ENCODE measurements at regions not wholly inside any gene's neighbourhood (a gene's known extent, or its start where the extent isn't known, plus 50 kb on each side); places are given as distances from the start of the nearest gene placed in this dataset.
"Not testable (repeated sequence)": the region's sequence is repeated elsewhere in the genome, so short reads cannot be mapped to it uniquely, and the experiment has no call there.

DNA sequence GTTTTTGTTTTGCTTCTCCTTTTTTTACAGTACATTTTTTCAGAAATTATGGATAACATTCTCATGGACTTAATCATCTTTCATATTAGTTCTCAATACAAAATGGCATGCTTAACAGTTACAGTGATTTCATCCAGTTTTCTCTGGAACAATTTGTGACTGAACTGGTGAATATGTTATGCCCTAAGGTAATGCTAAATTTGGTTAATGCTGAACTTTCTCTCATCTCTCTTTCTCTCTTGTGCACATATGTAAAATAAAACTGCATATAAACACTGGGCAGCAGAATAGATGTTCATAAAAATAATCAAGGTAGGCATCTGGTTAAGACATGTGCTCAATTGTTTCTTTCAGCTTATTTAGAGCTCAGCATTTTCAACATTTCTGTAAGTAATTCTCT lies 196.3 kb upstream of the TMEFF2 start:
- intact Hi-C loops (cut with micrococcal nuclease) = no loop called here
- Mint-ChIP-seq H3K4me3 (ENCODE audit: low read depth) (no peak overlapping the region), H3K4me1 (ENCODE audit: low read depth) (no peaks in the 10 kb centered on the region), H3K36me3 (ENCODE audit: low read depth) (no peaks in the 10 kb centered on the region), H3K27me3 (ENCODE audit: low read depth) (no peaks in the 10 kb centered on the region), H3K9me3 (no peaks in the 10 kb centered on the region), H3K27ac (no peak overlapping the region)
- no peak for DNase-seq (ENCODE audit: low spot score)

DNA sequence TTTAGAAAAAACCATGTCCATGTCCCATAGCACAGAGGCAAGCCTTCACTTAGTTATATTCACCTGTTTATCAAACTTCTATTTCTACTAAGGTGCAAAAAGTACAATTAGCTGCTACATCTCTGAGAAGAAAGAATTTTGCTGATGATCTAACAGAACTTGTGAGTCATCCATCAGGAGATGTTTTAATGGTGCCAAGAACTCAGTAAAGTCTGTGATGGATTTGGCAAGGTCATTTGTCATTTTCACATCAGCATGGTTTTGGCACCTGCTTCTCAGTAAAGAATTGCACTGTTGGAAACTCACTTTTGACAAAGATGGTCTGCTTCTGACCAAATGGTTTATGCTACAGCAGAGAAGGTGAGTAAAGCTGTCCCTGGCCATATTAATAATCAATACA lies 195.7 kb upstream of the TMEFF2 start:
- no peaks in the 10 kb centered on the region for H3K36me3 Mint-ChIP-seq (ENCODE audit: low read depth)
- DNase-seq (ENCODE audit: low spot score) = no peak
- no peak overlapping the region for H3K4me3 Mint-ChIP-seq (ENCODE audit: low read depth)
- no peaks in the 10 kb centered on the region for H3K27me3 Mint-ChIP-seq (ENCODE audit: low read depth)
- H3K4me1 Mint-ChIP-seq (ENCODE audit: low read depth) = no peaks in the 10 kb centered on the region
- intact Hi-C loops (cut with micrococcal nuclease) = no loop called here
- no peaks in the 10 kb centered on the region for H3K9me3 Mint-ChIP-seq
- no peak overlapping the region for H3K27ac Mint-ChIP-seq

DNA sequence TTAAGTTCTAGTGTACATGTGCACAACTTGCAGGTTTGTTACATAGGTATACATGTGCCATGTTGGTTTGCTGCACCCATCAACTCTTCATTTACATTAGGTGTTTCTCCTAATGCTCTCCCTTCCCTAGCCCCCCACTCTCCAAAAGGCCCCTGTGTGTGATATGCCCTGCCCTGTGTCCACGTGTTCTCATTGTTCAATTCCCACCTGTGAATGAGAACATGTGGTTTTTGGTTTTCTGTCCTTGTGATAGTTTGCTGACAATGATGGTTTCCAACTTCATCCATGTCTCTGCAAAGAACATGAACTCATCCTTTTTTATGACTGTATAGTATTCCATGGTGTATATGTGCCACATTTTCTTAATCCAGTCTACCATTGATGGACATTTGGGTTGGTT lies 189.5 kb upstream of the TMEFF2 start:
- H3K4me3 Mint-ChIP-seq (ENCODE audit: low read depth); DNase-seq (ENCODE audit: low spot score); H3K9me3 Mint-ChIP-seq; H3K27me3 Mint-ChIP-seq (ENCODE audit: low read depth); H3K4me1 Mint-ChIP-seq (ENCODE audit: low read depth); H3K27ac Mint-ChIP-seq; intact Hi-C loops (cut with micrococcal nuclease); H3K36me3 Mint-ChIP-seq (ENCODE audit: low read depth): not testable (repeated sequence)

DNA sequence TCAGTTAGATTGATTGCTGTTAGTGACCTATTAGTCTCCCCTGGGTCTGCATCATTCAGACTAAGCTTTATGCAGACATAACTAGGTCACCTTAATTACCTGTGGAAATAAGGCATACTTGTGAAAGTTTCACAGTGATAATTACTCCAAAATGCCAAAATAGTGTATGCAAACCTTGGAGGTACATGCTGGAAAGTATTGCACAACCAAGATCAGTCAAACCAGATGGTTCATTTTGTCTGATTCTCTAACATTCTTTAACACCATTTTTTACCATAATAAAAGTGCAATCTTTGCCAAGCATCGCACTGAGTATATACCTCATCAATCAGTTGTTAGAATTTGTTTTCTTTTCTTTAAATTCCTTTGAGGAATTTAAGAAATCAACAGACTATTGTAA lies 186.3 kb upstream of the TMEFF2 start:
- H3K36me3 Mint-ChIP-seq (ENCODE audit: low read depth) = no peaks in the 10 kb centered on the region
- no peaks in the 10 kb centered on the region for H3K9me3 Mint-ChIP-seq
- intact Hi-C loops (cut with micrococcal nuclease) = no loop called here
- no peak overlapping the region for H3K4me3 Mint-ChIP-seq (ENCODE audit: low read depth)
- H3K27ac Mint-ChIP-seq = no peak overlapping the region
- DNase-seq (ENCODE audit: low spot score) = no peak
- no peaks in the 10 kb centered on the region for H3K27me3 Mint-ChIP-seq (ENCODE audit: low read depth)
- H3K4me1 Mint-ChIP-seq (ENCODE audit: low read depth) = no peaks in the 10 kb centered on the region

DNA sequence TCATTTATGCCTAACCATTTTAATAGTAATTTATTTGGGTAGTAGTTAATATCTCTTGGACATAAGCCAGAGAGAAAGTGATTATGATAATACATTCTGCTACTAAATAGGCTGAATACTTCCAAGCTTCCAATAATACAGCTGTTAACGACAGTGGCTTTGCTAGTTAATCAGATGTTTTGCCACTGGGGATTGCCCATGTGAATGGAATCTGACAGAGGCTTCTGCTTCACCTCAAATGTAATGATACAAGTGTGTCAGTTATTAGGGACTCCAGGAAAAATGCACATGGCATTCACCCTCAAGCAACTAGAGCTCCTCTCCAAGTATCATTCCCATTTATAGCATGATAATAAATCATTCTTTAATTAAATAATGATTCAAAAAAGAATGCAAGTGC lies 185.0 kb upstream of the TMEFF2 start:
- Mint-ChIP-seq H3K9me3 (no peaks in the 10 kb centered on the region), H3K4me3 (ENCODE audit: low read depth) (no peak overlapping the region), H3K36me3 (ENCODE audit: low read depth) (no peaks in the 10 kb centered on the region), H3K4me1 (ENCODE audit: low read depth) (no peaks in the 10 kb centered on the region), H3K27me3 (ENCODE audit: low read depth) (no peaks in the 10 kb centered on the region), H3K27ac (no peak overlapping the region)
- no peak for DNase-seq (ENCODE audit: low spot score)
- intact Hi-C loops (cut with micrococcal nuclease) = no loop called here

DNA sequence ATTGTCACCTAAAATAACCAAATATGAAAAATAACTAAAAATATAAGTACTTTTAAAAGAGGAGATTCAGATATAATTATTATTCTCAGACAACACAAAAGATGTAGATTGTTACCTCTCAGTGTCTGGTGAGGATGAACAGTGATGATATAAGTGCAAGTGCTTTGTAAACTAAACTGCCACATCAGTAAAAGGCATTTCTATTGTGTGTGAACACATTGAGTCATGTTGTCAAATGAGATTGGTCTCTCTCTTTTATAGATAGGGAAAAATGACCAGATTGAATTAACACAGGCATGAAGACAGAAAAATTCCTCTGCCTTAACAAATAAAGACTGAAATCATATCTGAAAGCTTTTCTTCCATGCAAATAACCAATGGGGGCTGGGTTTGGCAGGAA lies 182.4 kb upstream of the TMEFF2 start:
- DNase-seq (ENCODE audit: low spot score) = no peak
- Mint-ChIP-seq H3K9me3 (no peaks in the 10 kb centered on the region), H3K27ac (no peak overlapping the region), H3K36me3 (ENCODE audit: low read depth) (no peaks in the 10 kb centered on the region), H3K27me3 (ENCODE audit: low read depth) (no peaks in the 10 kb centered on the region), H3K4me3 (ENCODE audit: low read depth) (no peak overlapping the region), H3K4me1 (ENCODE audit: low read depth) (no peaks in the 10 kb centered on the region)
- intact Hi-C loops (cut with micrococcal nuclease) = no loop called here

DNA sequence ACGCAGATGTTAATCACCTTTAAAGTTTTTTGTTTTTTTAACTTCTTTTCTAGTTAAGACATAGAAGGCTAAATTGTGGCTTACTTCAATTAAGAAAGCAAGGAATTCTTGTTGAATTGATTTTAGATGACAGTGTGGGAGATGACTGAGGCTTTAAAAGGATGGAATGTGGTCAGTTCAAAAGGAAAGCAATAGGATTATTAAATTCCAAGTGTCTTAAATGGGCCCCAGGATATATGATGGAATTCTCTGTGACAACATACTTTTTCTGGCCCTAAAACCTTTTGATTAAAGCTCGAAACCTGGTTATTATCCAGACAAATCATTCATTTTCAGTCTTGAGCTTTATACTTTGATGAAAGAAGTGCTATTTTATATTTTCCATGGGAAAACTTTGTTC lies 179.0 kb upstream of the TMEFF2 start:
- H3K27me3 Mint-ChIP-seq (ENCODE audit: low read depth) = no peaks in the 10 kb centered on the region
- no peaks in the 10 kb centered on the region for H3K9me3 Mint-ChIP-seq
- intact Hi-C loops (cut with micrococcal nuclease) = no loop called here
- no peak overlapping the region for H3K4me3 Mint-ChIP-seq (ENCODE audit: low read depth)
- no peak for DNase-seq (ENCODE audit: low spot score)
- H3K36me3 Mint-ChIP-seq (ENCODE audit: low read depth) = no peaks in the 10 kb centered on the region
- H3K4me1 Mint-ChIP-seq (ENCODE audit: low read depth) = no peaks in the 10 kb centered on the region
- H3K27ac Mint-ChIP-seq = no peak overlapping the region

DNA sequence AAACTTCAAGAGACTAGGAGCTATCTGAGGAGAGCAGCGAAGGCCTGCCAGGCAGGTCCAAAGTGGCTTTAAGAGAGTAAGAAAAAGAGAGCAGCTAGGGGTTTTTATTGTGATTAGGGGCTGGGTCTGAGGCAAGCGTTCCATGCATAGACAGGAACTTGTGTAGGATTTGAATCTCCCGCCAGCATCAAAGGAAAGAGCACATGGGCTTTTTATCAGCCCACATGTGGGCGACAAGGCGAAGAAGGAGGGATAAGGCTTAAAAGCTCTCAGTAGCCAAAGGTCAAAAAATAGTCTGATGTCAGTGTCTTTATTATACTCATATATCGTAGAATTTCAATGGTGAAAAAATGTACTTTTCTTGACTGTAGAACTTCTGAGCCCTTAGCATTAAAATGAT lies 178.5 kb upstream of the TMEFF2 start:
- no peaks in the 10 kb centered on the region for H3K27me3 Mint-ChIP-seq (ENCODE audit: low read depth)
- no peaks in the 10 kb centered on the region for H3K9me3 Mint-ChIP-seq
- no peaks in the 10 kb centered on the region for H3K36me3 Mint-ChIP-seq (ENCODE audit: low read depth)
- no peak overlapping the region for H3K27ac Mint-ChIP-seq
- intact Hi-C loops (cut with micrococcal nuclease) = no loop called here
- H3K4me3 Mint-ChIP-seq (ENCODE audit: low read depth) = no peak overlapping the region
- no peaks in the 10 kb centered on the region for H3K4me1 Mint-ChIP-seq (ENCODE audit: low read depth)
- no peak for DNase-seq (ENCODE audit: low spot score)

DNA sequence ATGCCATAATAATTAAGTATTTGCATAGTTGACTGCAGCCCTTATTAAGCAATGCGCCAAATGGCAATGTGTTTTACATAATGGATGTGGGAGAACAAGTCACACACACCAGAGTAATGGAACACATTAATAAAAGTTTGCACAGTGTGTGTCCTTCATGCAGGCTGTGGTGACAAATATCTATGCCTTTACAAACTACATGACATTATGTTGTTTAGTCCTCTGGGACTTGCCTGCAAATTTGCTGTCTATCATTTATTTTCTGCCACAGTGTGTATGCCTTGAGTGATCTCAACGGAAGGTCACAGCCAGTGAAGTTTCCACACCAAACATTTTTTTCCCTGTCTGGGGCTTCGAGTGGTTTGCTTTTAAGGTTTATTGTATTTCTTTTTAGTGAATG lies 175.2 kb upstream of the TMEFF2 start:
- H3K4me1 Mint-ChIP-seq (ENCODE audit: low read depth) = no peaks in the 10 kb centered on the region
- H3K36me3 Mint-ChIP-seq (ENCODE audit: low read depth) = no peaks in the 10 kb centered on the region
- H3K27ac Mint-ChIP-seq = no peak overlapping the region
- no peaks in the 10 kb centered on the region for H3K27me3 Mint-ChIP-seq (ENCODE audit: low read depth)
- H3K4me3 Mint-ChIP-seq (ENCODE audit: low read depth) = no peak overlapping the region
- intact Hi-C loops (cut with micrococcal nuclease) = no loop called here
- H3K9me3 Mint-ChIP-seq = no peaks in the 10 kb centered on the region
- no peak for DNase-seq (ENCODE audit: low spot score)

DNA sequence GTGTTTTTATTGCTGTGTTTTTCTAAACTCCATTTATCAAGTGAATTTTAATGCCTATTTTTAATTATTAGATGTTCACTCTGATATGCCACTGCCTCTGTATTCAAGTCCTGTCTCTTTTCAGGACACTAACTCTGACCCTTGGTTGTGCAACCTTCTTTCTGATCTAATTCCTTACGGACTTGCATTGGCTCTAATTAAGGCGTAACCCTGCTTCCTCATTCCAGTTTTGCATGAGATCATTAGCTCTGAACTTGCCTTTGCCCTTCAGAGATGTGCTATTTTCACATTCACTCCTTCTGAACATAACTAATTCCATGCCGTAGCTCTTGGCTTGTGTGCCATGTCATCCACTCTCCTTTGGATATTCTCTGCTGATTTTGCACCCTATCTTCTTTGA lies 162.5 kb upstream of the TMEFF2 start:
- no peaks in the 10 kb centered on the region for H3K9me3 Mint-ChIP-seq
- no peaks in the 10 kb centered on the region for H3K27me3 Mint-ChIP-seq (ENCODE audit: low read depth)
- no peaks in the 10 kb centered on the region for H3K4me1 Mint-ChIP-seq (ENCODE audit: low read depth)
- no peak overlapping the region for H3K27ac Mint-ChIP-seq
- H3K4me3 Mint-ChIP-seq (ENCODE audit: low read depth) = no peak overlapping the region
- no peak for DNase-seq (ENCODE audit: low spot score)
- intact Hi-C loops (cut with micrococcal nuclease) = no loop called here
- H3K36me3 Mint-ChIP-seq (ENCODE audit: low read depth) = no peaks in the 10 kb centered on the region

DNA sequence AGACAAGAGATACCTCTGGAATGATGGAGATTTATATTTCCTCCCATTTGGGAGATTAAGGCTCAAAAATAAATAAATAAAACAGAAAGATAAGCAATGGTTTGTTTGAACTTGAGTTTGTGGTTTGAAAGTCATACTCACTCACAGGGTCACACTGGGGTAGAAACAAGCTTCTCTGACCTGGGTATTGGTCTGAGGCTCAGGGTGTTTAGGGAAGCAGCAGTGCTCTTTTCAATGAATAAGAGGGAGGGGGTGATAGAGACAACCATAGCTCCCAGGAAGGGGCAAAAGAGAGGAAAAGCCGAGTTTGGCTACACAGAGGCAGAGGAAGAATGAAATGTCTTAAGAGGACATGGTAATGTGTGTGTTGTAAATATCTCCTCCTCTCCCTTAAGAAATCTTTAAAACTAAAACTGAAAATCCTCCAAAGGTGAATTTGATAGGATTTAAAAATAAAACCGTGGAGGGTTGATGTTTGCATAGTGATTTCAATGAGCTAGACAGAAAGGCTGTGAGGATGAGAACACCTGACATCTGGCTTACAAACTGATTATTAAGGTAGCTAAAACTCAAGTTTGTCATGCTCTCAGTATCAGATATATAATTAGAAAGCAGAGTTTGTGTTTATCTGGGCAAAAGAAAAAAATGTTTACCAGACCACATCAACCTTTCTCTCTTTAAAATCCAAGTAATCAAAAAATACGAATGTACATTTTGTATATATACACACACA lies 159.9 kb upstream of the TMEFF2 start:
- no peaks in the 10 kb centered on the region for H3K36me3 Mint-ChIP-seq (ENCODE audit: low read depth)
- H3K27ac Mint-ChIP-seq = no peak overlapping the region
- intact Hi-C loops (cut with micrococcal nuclease) = no loop called here
- no peak overlapping the region for H3K4me3 Mint-ChIP-seq (ENCODE audit: low read depth)
- DNase-seq (ENCODE audit: low spot score) = no peak
- H3K9me3 Mint-ChIP-seq = no peaks in the 10 kb centered on the region
- H3K27me3 Mint-ChIP-seq (ENCODE audit: low read depth) = no peaks in the 10 kb centered on the region
- H3K4me1 Mint-ChIP-seq (ENCODE audit: low read depth) = no peaks in the 10 kb centered on the region

DNA sequence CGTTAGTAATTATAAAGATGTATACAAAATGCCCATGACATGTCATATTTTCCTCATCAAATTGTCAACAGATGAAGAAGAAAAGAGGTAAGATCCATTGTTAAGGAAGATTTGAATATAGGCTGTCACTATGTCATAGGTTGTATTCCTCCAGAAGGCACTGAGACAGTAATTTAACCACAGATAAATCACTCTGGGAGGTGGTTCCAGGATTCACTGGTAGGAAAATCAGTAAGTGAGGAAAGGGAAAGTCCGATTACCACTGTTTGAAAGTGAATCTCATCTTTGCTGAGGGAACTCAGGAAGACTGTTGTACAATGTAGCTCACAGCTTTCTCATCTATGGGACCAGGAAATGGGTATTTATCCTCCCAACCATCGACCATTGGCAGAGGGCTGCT lies 152.8 kb upstream of the TMEFF2 start:
- Mint-ChIP-seq H3K4me1 (ENCODE audit: low read depth) (no peaks in the 10 kb centered on the region), H3K36me3 (ENCODE audit: low read depth) (no peaks in the 10 kb centered on the region), H3K9me3 (no peaks in the 10 kb centered on the region), H3K4me3 (ENCODE audit: low read depth) (no peak overlapping the region), H3K27ac (no peak overlapping the region), H3K27me3 (ENCODE audit: low read depth) (no peaks in the 10 kb centered on the region)
- intact Hi-C loops (cut with micrococcal nuclease) = no loop called here
- DNase-seq (ENCODE audit: low spot score) = no peak

DNA sequence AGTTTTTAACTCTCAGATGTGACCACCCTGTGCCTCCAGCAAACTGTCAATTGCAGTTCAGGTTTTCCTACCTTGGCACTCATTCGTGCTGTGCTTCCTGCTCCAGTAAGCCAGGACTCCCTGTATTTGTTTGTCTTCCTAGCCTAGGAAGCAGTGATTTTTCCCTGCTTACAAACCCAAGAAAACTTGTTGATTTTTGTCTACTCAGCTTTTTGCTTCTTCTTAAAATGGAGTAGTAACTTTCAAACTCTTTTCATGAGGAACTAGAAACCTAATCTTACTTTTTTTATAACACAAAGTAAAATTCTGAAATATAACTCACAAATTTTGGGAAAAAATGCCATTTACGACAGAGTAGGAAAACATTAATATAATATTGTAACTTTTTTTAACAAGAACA lies 150.6 kb upstream of the TMEFF2 start:
- Mint-ChIP-seq H3K27me3 (ENCODE audit: low read depth) (no peaks in the 10 kb centered on the region), H3K9me3 (no peaks in the 10 kb centered on the region), H3K27ac (no peak overlapping the region), H3K4me3 (ENCODE audit: low read depth) (no peak overlapping the region), H3K36me3 (ENCODE audit: low read depth) (no peaks in the 10 kb centered on the region), H3K4me1 (ENCODE audit: low read depth) (no peaks in the 10 kb centered on the region)
- DNase-seq (ENCODE audit: low spot score) = no peak
- intact Hi-C loops (cut with micrococcal nuclease) = no loop called here

DNA sequence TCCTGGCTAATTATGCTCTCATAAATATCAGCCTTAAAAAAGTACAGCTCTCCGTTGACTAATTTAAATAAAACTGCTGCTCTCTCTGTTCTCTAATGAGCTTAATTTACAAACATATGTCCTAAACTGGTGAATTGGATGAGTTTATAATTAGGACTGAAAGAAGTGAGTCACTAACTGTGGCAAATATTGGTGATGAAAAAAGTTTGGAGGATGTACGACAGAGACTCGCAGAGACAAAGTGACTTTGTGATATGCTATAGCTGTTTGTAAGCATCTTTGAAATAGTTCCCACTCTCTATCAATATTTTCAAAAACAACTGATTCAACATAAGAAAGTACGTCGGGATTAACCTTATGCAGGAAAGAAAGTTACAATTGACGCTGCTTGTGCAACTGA lies 138.9 kb upstream of the TMEFF2 start:
- H3K4me3 Mint-ChIP-seq (ENCODE audit: low read depth) = no peak overlapping the region
- H3K9me3 Mint-ChIP-seq = no peaks in the 10 kb centered on the region
- H3K36me3 Mint-ChIP-seq (ENCODE audit: low read depth) = no peaks in the 10 kb centered on the region
- H3K4me1 Mint-ChIP-seq (ENCODE audit: low read depth) = no peaks in the 10 kb centered on the region
- intact Hi-C loops (cut with micrococcal nuclease) = no loop called here
- H3K27me3 Mint-ChIP-seq (ENCODE audit: low read depth) = no peaks in the 10 kb centered on the region
- no peak for DNase-seq (ENCODE audit: low spot score)
- no peak overlapping the region for H3K27ac Mint-ChIP-seq
